ENCODE measurements at regions not wholly inside any gene's neighbourhood (a gene's known extent, or its start where the extent isn't known, plus 50 kb on each side); places are given as distances from the start of the nearest gene placed in this dataset.

DNA sequence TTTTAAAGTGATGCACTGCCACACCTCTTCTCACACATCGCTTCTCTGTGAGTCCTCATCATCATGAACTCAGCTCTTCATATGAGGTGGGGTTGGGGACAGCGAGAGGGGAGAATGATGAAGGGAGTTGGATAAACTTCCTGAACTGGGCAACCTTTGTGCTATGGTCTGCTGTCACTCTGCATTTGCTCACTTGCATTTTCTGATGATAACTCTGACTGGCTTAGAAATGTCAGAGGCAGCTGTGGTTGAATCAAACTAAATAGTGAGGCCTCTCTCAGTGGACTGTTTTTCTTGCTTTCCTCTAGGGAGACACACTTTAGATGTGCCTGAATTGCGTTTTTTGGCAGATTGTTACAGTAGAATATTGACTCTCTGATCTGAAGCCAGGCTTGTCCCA is 55.2 kb upstream of the NFKBIA start:
- Mint-ChIP-seq H3K4me1 (no peaks in the 10 kb centered on the region), H3K9me3 (peaks cover 7 to 36% (median 15%) of the 10 kb centered on the region in 7 donors), H3K27me3 (ENCODE audit: low read depth in 3 of 3) (peaks cover 1 to 2% (median 1%) of the 10 kb centered on the region in 3 donors), H3K36me3 (no peaks in the 10 kb centered on the region), H3K4me3 (no peak overlapping the region), H3K27ac (no peak overlapping the region)
- H3K9me3 ChIP-seq (replicated peaks in 1 of 2; ENCODE audit: control insufficient read depth in 1 of 2, insufficient read depth in 1 of 2, low read length in 2 of 2), result peaks cover 9 to 14% of the 10 kb centered on the region in 2 donors
- TF ChIP-seq, protein P1, sequence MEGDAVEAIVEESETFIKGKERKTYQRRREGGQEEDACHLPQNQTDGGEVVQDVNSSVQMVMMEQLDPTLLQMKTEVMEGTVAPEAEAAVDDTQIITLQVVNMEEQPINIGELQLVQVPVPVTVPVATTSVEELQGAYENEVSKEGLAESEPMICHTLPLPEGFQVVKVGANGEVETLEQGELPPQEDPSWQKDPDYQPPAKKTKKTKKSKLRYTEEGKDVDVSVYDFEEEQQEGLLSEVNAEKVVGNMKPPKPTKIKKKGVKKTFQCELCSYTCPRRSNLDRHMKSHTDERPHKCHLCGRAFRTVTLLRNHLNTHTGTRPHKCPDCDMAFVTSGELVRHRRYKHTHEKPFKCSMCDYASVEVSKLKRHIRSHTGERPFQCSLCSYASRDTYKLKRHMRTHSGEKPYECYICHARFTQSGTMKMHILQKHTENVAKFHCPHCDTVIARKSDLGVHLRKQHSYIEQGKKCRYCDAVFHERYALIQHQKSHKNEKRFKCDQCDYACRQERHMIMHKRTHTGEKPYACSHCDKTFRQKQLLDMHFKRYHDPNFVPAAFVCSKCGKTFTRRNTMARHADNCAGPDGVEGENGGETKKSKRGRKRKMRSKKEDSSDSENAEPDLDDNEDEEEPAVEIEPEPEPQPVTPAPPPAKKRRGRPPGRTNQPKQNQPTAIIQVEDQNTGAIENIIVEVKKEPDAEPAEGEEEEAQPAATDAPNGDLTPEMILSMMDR (IDR thresholded peaks at IDR 0.05), result no peak
- intact Hi-C loops (cut with micrococcal nuclease), result no loop called here
- no peak for DNase-seq
- no peak overlapping the region for H3K27ac ChIP-seq (ENCODE audit: low read depth in 1 of 2, low read length in 2 of 2)
- no peak overlapping the region for H3K9ac ChIP-seq (ENCODE audit: insufficient read depth, low read length, poor library complexity, severe bottlenecking)
- no peaks in the 10 kb centered on the region for H3K4me1 ChIP-seq (ENCODE audit: control insufficient read depth in 1 of 2, insufficient read depth in 2 of 2, low read length in 2 of 2)
- no peaks in the 10 kb centered on the region for H3K36me3 ChIP-seq (replicated peaks in 1 of 2; ENCODE audit: control insufficient read depth in 1 of 2, insufficient read depth in 2 of 2, low read length in 2 of 2)
- no peak overlapping the region for H2AFZ ChIP-seq (ENCODE audit: insufficient read depth, low read depth, low read length, poor library complexity, severe bottlenecking)
- no peaks in the 10 kb centered on the region for H3K79me2 ChIP-seq (ENCODE audit: insufficient read depth, low read length)
- no peak overlapping the region for H3K4me3 ChIP-seq (replicated peaks in 1 of 3; ENCODE audit: low read depth in 2 of 3, low read length in 3 of 3)
- no peak overlapping the region for H3K4me2 ChIP-seq (replicated peaks; ENCODE audit: extremely low read depth, low read length, poor library complexity, severe bottlenecking)
- H3K27me3 ChIP-seq (ENCODE audit: control insufficient read depth in 2 of 2, insufficient read depth in 2 of 2, low read length in 2 of 2), result no peaks in the 10 kb centered on the region
- no peaks in the 10 kb centered on the region for H4K20me1 ChIP-seq (ENCODE audit: insufficient read depth, low read length)
- WGBS (ENCODE audit: insufficient coverage), result 89% methylated on average over 1 of the region's 3 CpGs

DNA sequence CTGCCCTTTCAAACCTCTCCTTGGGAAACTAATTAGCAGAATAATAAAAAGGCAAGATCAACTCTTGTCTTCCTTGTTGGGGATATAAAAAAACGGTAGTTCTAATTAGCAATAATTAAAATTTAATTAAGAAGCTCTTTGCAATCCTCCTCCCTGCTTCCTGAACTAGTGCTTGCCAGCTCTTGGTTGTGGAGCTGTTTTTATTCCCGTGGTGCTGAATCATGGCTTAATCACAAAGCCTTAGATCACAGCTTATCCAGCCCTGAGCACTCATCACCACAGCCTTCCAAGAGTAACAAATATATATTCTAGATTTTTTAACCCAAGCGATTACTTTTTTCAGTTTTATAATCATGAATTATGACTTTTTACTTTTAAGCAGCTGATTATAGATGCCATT is 63.2 kb upstream of the INSM2 start:
- Histone ChIP-seq H3K27ac (ENCODE audit: low read depth in 1 of 2, low read length in 2 of 2) (no peak overlapping the region), H4K20me1 (ENCODE audit: insufficient read depth, low read length) (no peaks in the 10 kb centered on the region), H3K4me1 (ENCODE audit: control insufficient read depth in 1 of 2, insufficient read depth in 2 of 2, low read length in 2 of 2) (no peaks in the 10 kb centered on the region), H3K36me3 (replicated peaks in 1 of 2; ENCODE audit: control insufficient read depth in 1 of 2, insufficient read depth in 2 of 2, low read length in 2 of 2) (no peaks in the 10 kb centered on the region), H3K27me3 (ENCODE audit: control insufficient read depth in 2 of 2, insufficient read depth in 2 of 2, low read length in 2 of 2) (peaks cover 0 to 3% of the 10 kb centered on the region in 2 donors), H3K4me2 (replicated peaks; ENCODE audit: extremely low read depth, low read length, poor library complexity, severe bottlenecking) (no peak overlapping the region), H3K79me2 (ENCODE audit: insufficient read depth, low read length) (no peaks in the 10 kb centered on the region), H3K4me3 (replicated peaks in 1 of 3; ENCODE audit: low read depth in 2 of 3, low read length in 3 of 3) (no peak overlapping the region), H3K9me3 (replicated peaks in 1 of 2; ENCODE audit: control insufficient read depth in 1 of 2, insufficient read depth in 1 of 2, low read length in 2 of 2) (peaks cover 0 to 4% of the 10 kb centered on the region in 2 donors), H3K9ac (ENCODE audit: insufficient read depth, low read length, poor library complexity, severe bottlenecking) (no peak overlapping the region), H2AFZ (ENCODE audit: insufficient read depth, low read depth, low read length, poor library complexity, severe bottlenecking) (no peak overlapping the region)
- intact Hi-C loops (cut with micrococcal nuclease), result no loop called here
- peaks cover 2 to 12% (median 8%) of the 10 kb centered on the region in 7 donors for H3K9me3 Mint-ChIP-seq
- no CpG with 5 or more reads among the region's 3 CpGs for WGBS (ENCODE audit: insufficient coverage)
- H3K4me3 Mint-ChIP-seq, result no peak overlapping the region
- peaks cover 6 to 16% (median 6%) of the 10 kb centered on the region in 3 donors for H3K27me3 Mint-ChIP-seq (ENCODE audit: low read depth in 3 of 3)
- DNase-seq, result no peak
- H3K27ac Mint-ChIP-seq, result no peak overlapping the region
- TF ChIP-seq, protein P1 (IDR thresholded peaks at IDR 0.05), result no peak
- no peaks in the 10 kb centered on the region for H3K36me3 Mint-ChIP-seq
- no peaks in the 10 kb centered on the region for H3K4me1 Mint-ChIP-seq
